ENCODE measurements at regions not wholly inside any gene's neighbourhood (a gene's known extent, or its start where the extent isn't known, plus 50 kb on each side); places are given as distances from the start of the nearest gene placed in this dataset.
A peak's percentile ranks its signal among the peaks of the same experiment; 100 is the strongest.

- DNase-seq (ENCODE audit: low read depth in 3 of 3, low spot score in 1 of 3), result no peak
Observed at GRCh38 chr4:26069218-26069617, 155.2 kb downstream of the SMIM20 start.

GRCh38 chr4:26071688-26072087, 157.7 kb downstream of the SMIM20 start:
- no peak for DNase-seq (ENCODE audit: low read depth in 3 of 3, low spot score in 1 of 3)

- DNase-seq (ENCODE audit: low read depth in 3 of 3, low spot score in 1 of 3), result no peak
Observed at GRCh38 chr4:26073886-26074560, 160.0 kb downstream of the SMIM20 start.

- peak in 1 of 3 donors; percentile 37 for DNase-seq (ENCODE audit: low read depth in 3 of 3, low spot score in 1 of 3)
Observed at GRCh38 chr4:26074712-26075430, 160.9 kb downstream of the SMIM20 start.

- DNase-seq (ENCODE audit: low read depth in 3 of 3, low spot score in 1 of 3), result no peak
Observed at GRCh38 chr4:26075583-26075982, 161.6 kb downstream of the SMIM20 start.

DNA sequence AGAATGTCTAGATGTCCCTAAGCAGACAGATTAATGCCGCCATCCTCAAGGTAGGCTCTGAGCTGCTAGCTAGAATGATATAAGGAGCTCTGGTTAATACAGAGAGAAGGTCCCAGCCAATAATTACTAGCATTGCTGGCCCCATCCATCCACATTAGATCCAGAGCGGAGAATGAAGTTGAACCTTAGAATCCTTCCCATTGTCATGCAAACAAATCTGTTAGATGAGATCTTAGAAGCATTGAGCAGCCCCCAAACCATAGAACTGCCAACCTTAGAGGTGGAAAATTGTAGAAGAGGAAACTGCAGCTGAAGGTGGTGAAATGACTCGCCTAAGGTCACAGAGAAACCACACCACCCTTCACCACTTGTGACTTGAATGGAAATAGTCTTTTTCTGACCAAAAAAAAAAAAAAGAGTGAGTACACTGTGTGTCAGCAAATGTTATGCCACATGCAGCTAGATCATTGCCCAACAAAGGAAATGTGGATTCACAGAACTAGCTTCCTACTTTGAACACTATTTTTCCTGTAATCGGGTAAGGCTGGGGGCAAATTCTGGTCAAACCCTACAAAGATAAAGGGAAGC, 162.1 kb downstream of the SMIM20 start:
- DNase-seq (ENCODE audit: low read depth in 3 of 3, low spot score in 1 of 3), result no peak

DNA sequence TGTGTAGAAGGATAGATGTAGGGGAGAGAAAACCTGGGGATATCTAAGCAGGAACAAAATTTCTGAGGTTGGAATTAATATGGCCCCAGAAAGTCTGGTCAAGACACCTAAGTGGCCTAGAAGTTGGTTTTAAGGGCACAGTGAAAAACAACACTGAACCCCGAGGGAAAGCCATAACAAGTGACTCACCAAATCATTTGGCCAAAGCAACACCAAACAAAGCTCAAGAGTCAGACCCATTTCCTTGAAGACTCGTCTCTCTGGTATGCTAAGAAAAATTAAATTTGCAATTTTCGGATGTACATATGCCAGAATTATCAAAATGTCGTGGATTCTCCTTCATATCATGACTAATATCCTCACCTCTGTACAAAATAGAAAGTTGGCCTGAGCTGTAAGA, 162.9 kb downstream of the SMIM20 start:
- no peak for DNase-seq (ENCODE audit: low read depth in 3 of 3, low spot score in 1 of 3)

DNA sequence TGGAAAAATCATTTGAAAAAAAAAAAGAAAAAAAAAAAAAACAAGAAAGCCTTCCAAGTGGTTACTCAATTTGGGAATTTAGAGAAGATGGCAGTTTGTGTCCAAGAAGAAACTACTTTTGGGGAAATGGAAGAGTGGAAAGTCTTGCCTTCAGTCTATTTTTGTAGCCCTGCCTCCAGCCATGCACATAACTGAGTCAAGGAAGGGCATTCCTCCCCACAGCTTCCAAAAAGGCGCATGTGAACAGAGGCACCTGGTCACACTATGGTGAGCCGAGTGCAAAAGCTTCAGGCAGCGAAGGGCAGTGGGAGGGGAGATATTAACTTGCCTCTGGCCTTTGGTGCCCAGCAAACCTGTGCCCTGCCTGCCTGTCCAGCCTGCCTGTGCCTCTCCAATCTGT, 163.7 kb downstream of the SMIM20 start:
- DNase-seq (ENCODE audit: low read depth in 3 of 3, low spot score in 1 of 3), result no peak

DNA sequence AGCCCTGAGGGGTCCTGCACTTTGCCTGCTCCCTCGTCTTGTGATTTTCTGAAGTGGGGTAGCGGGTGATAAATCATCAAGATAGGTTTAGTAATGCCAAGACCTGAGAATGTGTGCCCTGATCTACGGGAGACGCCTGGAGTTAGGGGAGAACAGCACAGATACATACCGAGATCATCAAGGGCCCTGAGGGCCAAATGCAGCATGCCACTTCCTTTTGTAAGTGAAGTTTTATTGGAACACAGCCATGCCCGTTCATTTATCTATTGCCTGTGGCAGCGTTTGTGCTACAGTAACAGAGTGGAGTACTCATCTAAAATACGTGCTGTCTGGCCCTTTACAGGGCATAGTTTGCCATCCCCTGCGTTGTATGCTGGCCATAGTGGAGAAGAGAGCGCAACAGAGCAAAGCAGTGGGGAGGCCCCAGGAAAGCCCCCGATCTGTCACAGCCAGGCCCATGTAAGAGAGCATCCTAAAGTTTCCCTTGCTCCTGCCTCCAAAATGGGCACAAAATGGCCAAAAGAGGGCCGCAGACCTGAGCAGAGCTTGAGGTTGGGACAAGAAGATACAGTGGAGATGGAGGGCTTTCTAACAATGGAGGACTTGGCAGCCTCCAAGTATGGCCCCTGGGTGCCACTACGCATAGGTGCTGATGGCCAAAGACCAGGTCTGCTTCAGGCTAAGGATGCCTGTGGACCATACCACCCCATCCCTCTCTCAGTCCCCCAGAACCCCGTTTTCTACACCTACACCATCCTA, 167.0 kb downstream of the SMIM20 start:
- no peak for DNase-seq (ENCODE audit: low read depth in 3 of 3, low spot score in 1 of 3)

GRCh38 chr4:26081795-26082498, 167.9 kb downstream of the SMIM20 start:
- DNase-seq (ENCODE audit: low read depth in 3 of 3, low spot score in 1 of 3), result no peak

DNA sequence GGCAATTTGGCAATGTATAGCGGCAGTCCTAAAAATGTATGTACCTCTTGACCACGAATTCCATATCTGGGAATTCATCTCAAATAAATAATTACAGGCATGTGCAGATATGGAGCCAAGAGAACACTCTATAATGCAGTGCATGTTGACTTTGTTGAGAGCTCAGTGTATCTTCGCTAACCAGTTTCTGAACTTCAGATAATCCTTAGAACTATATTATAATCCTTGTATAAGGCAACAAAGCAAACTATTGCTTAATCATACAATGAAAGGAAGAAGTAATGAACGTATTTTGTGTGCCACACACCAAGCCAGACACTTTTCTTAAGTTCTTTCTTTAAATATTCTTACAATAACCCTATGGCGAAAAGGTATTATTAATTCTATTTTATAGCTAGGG, 168.5 kb downstream of the SMIM20 start:
- no peak for DNase-seq (ENCODE audit: low read depth in 3 of 3, low spot score in 1 of 3)

DNA sequence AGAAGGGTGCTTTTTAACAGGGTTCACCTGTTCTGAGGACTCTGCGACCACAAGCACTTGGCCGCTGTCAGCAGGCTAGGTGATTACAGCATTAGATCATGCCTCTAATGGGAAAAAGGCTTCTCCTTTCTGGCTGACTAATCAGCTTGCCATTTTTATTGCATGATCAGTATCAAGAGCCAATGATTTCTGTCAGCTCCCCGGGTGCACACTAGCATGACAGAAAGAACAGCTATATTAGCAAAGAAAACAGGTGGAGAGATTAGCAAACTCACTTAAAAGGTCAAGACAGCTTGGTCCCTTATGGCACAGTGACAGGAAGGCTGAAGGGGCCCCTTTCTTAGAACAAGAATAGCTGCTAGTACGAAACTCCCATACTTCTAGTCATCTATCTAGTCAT, 170.0 kb downstream of the SMIM20 start:
- DNase-seq (ENCODE audit: low read depth in 3 of 3, low spot score in 1 of 3), result no peak

DNA sequence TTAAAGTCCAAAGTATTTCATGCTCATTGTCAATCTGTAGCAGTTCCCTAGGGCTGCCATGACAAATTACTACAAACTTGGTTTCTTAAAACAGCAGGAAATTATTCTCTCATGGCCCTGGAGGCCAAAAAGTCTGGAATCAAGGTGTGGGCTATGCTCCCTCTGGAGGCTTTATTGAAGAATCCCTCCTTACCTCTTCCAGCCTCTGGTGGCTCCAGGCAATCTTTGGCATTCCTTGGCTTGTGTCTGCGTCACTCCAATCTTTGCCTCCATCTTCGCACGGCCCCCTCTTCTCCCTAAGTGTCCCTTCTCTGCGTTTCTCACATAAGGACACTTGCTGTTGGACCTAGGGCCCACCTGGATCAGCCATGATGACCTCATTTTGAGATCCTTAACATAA, 170.4 kb downstream of the SMIM20 start:
- DNase-seq (ENCODE audit: low read depth in 3 of 3, low spot score in 1 of 3), result no peak

DNA sequence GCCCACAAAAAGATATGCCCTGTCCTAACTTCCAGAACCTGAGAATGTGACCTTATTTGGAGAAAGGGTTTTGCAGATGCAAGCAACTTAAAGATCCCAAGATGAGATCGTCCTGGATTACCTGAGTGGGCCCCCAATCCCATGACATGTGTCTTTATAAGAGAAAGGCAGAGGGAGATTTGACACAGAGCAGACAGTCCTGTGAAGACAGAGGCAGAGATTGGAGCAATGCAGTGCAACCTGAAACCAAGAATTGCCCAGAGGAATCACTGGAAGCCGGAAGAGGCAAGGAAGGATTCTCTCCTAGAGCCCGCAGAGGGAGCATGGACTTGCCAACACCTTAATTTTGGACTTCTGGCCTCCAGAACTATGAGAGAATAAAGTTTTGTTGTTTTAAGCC, 171.5 kb downstream of the SMIM20 start:
- DNase-seq (ENCODE audit: low read depth in 3 of 3, low spot score in 1 of 3), result no peak

GRCh38 chr4:26086621-26087441, 172.8 kb downstream of the SMIM20 start:
- no peak for DNase-seq (ENCODE audit: low read depth in 3 of 3, low spot score in 1 of 3)

GRCh38 chr4:26088433-26088928, 174.5 kb downstream of the SMIM20 start:
- no peak for DNase-seq (ENCODE audit: low read depth in 3 of 3, low spot score in 1 of 3)

DNA sequence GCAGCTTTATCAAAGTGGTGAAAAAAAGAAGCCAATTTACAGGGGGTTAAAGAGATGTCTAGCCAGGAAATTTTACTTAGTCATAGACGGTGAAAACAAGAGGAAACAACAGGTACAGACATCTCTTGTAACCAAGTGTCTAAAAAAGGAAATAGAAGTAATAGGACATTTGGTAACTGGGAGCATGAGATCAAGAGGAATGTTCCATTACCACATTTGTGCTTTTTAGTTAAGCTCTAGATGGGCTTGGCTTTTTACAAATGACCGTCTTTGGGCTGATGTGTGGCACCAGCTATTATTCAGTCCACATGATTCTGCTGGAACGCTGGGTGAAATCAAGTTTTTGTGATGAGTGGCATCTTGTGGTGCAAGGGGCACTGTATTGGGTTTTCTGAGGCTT, 179.5 kb downstream of the SMIM20 start:
- DNase-seq (ENCODE audit: low read depth in 3 of 3, low spot score in 1 of 3), result no peak

DNA sequence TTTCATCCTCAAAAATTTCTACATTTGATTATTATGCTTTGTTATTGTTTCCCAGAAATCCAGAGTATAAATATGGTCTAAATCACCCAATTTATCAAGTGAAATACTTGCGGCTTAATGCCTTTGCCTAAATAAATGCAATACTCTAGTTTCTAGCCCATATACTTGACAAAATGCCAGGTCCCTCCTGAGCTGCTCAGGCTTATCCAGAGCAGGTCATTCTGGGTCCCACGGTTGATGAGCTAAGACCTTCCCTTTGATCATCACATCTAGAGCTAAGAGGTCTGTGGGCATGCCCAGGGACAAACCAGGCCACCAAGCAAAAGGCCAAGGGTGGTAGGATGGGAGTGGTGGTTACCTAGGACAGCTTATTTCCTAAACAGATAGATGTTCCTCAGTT, 180.1 kb downstream of the SMIM20 start:
- DNase-seq (ENCODE audit: low read depth in 3 of 3, low spot score in 1 of 3), result no peak

- DNase-seq (ENCODE audit: low read depth in 3 of 3, low spot score in 1 of 3), result no peak
Observed at GRCh38 chr4:26094911-26095310, 180.9 kb downstream of the SMIM20 start.

DNA sequence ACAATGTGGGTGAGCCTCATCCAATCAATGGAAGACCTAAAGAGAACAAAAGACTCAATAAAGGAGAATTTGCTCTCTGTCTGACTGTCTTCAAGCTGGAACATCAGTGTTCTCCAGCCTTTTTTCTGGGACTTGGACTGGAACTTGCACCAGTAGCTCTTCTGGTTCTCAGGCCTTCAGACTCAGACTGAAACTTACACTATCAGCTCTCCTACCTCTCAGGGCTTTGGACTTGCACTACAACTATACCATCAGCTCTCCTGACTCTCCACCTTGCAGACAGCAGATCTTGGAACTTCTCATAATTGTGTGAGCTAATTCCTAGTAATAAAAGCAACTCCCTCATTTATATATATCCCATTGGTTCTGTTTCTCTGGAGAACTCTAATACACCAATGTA, 185.9 kb downstream of the SMIM20 start:
- DNase-seq (ENCODE audit: low read depth in 3 of 3, low spot score in 1 of 3), result no peak
